Activated CD4-positive, alpha-beta T cell treated with anti-CD3 and anti-CD28 coated beads, Interleukin-2, amount 10 ng/mL, durations not matched to agents 7 days and 5 days (primary cell): ENCODE measurements at regions not wholly inside any gene's neighbourhood (a gene's known extent, or its start where the extent isn't known, plus 50 kb on each side); places are given as distances from the start of the nearest gene placed in this dataset.
A peak's percentile ranks its signal among the peaks of the same experiment; 100 is the strongest.

Experiments
- CTCF ChIA-PET: fragments of 350-600 bp; sonication (Branson Sonifier 250); formaldehyde crosslinking; loops from one replicate; lab custom pipeline; 2021; ENCODE audit warnings: antibody characterized with exemption; lab: Charles Lee
- POLR2A ChIA-PET: fragments of 350-600 bp; sonication (Branson Sonifier 250); formaldehyde crosslinking; loops from one replicate; lab custom pipeline; 2021; ENCODE audit warnings: antibody characterized with exemption; lab: Charles Lee
- DNase-seq: peaks from one replicate; pipeline ENCODE4 v3.0.0-alpha.2; 2020
- H3K27ac Mint-ChIP-seq: one replicate; pipeline ENCODE4 v1.8.0; 2021; ENCODE audit warnings: mild to moderate bottlenecking, moderate library complexity, mixed read lengths
- H3K27me3 Mint-ChIP-seq: one replicate; pipeline ENCODE4 v1.8.0; 2021; ENCODE audit warnings: mixed read lengths
- H3K36me3 Mint-ChIP-seq: one replicate; pipeline ENCODE4 v1.8.0; 2021; ENCODE audit warnings: low read depth, mixed read lengths
- H3K4me1 Mint-ChIP-seq: one replicate; pipeline ENCODE4 v1.8.0; 2021; ENCODE audit warnings: mixed read lengths
- H3K4me3 Mint-ChIP-seq: one replicate; pipeline ENCODE4 v1.8.0; 2021; ENCODE audit warnings: mild to moderate bottlenecking, moderate library complexity, mixed read lengths
- H3K9me3 Mint-ChIP-seq: one replicate; pipeline ENCODE4 v1.8.0; 2021; ENCODE audit warnings: mixed read lengths

DNA sequence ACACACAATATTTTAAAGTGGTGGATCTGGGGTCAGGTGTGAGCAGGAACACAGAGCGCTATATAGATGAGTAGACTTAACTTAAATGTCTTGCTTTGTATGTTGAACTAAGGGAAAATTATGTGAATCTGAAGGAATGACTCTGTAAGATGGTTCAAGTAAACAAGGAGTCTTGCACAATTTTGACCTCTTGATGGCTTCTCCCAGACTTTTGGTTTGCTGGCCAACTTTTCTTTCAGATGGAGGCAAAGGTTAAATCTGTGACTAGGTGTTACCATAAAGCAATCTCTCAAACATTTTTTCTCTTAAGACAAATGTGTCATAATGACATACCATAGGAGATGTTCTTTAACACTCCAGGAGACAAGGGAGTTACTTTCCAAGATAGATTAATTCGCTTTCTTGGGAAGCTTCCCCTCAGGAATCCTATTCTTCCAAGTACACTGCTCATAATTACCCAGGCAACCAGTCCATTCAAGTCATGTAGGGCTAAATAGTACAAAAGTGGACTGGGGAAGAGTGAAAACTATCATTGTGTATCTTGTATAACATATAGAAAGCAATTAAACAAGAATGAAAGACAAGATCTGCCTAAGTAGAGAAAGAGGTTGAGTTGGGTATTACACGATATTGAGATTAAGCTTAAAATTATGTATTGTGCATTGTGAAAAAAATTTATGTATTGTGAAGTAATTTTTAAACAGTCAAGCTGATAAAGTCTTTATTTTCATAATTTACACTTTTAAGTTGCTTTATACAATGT lies 60.3 kb upstream of the SLC27A6 start:
- Mint-ChIP-seq H3K4me1 (no peaks in the 10 kb centered on the region), H3K36me3 (no peaks in the 10 kb centered on the region), H3K27ac (no peak overlapping the region), H3K27me3 (no peaks in the 10 kb centered on the region), H3K9me3 (no peaks in the 10 kb centered on the region), H3K4me3 (no peak overlapping the region)
- ChIA-PET POLR2A (no interaction called here), CTCF (no interaction called here)
- DNase-seq: no peak

- ChIA-PET POLR2A (no interaction called here), CTCF (no interaction called here)
- peak; percentile 52 for DNase-seq
- no peaks in the 10 kb centered on the region for H3K36me3 Mint-ChIP-seq
- H3K9me3 Mint-ChIP-seq: no peaks in the 10 kb centered on the region
- no peaks in the 10 kb centered on the region for H3K27me3 Mint-ChIP-seq
- no peak overlapping the region for H3K4me3 Mint-ChIP-seq
- no peak overlapping the region for H3K27ac Mint-ChIP-seq
- H3K4me1 Mint-ChIP-seq: no peaks in the 10 kb centered on the region
Observed at GRCh38 chr5:128905568-128906110, 59.6 kb upstream of the SLC27A6 start.

GRCh38 chr5:128913551-128913950 lies 51.7 kb upstream of the SLC27A6 start:
- Mint-ChIP-seq H3K4me1 (no peaks in the 10 kb centered on the region), H3K4me3 (no peak overlapping the region), H3K27ac (no peak overlapping the region), H3K36me3 (no peaks in the 10 kb centered on the region), H3K27me3 (no peaks in the 10 kb centered on the region), H3K9me3 (no peaks in the 10 kb centered on the region)
- CTCF ChIA-PET: no interaction called here
- POLR2A ChIA-PET: no interaction called here
- DNase-seq: no peak
